ENCODE measurements at regions not wholly inside any gene's neighbourhood (a gene's known extent, or its start where the extent isn't known, plus 50 kb on each side); places are given as distances from the start of the nearest gene placed in this dataset.

- Histone ChIP-seq H2BK15ac (ENCODE audit: low read length) (peak overlapping the region; percentile 84; the same call in 1 of the 2 replicates), H3K27me3 (replicated peaks in 1 of 4; ENCODE audit: control insufficient read depth in 3 of 4, extremely low read depth in 1 of 4, insufficient read depth in 3 of 4, low read length in 3 of 4) (no peaks in the 10 kb centered on the region), H3K18ac (ENCODE audit: extremely low read depth, low read length) (no peak overlapping the region), H3K79me2 (ENCODE audit: control insufficient read depth in 1 of 2, insufficient read depth in 2 of 2, low read length in 2 of 2) (no peaks in the 10 kb centered on the region), H3K23me2 (ENCODE audit: low read depth, low read length) (no peaks in the 10 kb centered on the region), H3K27ac (ENCODE audit: low read depth, low read length) (no peak overlapping the region), H3K23ac (ENCODE audit: insufficient read length) (no peak overlapping the region), H4K8ac (ENCODE audit: extremely low read depth, insufficient read depth, low read length) (no peak overlapping the region), H4K91ac (replicated peaks; ENCODE audit: insufficient read length, low read length) (peak overlapping the region; percentile 35), H2AK5ac (ENCODE audit: low read depth, low read length) (peak overlapping the region; percentile 24; the same call in 1 of the 2 replicates), H3K79me1 (ENCODE audit: low read depth, low read length) (no peaks in the 10 kb centered on the region), H3K14ac (ENCODE audit: insufficient read length) (no peak overlapping the region), H3K4me1 (replicated peaks in 1 of 4; ENCODE audit: control insufficient read depth in 3 of 4, insufficient read depth in 4 of 4, low read length in 3 of 4) (peaks cover 4 to 17% (median 9%) of the 10 kb centered on the region in 4 experiments), H3K4me3 (ENCODE audit: extremely low read depth in 1 of 4, insufficient read depth in 2 of 4, low read depth in 3 of 4, low read length in 4 of 4) (no peak overlapping the region), H2BK5ac (ENCODE audit: low read depth, low read length) (peak overlapping the region; percentile 46; the same call in 1 of the 2 replicates), H3K56ac (replicated peaks; ENCODE audit: insufficient read length, low read depth, low read length) (no peak overlapping the region), H3K4ac (replicated peaks; ENCODE audit: insufficient read length, low read depth, low read length) (no peak overlapping the region), H3K9me3 (ENCODE audit: insufficient read depth in 2 of 2, low read depth in 1 of 2, low read length in 1 of 2) (no peaks in the 10 kb centered on the region), H3K36me3 (ENCODE audit: control insufficient read depth in 2 of 4, insufficient read depth in 4 of 4, low read length in 3 of 4) (no peaks in the 10 kb centered on the region; a peak in 1 of 8 replicates), H2BK20ac (ENCODE audit: low read length) (peak overlapping the region; percentile 51), H3K9ac (replicated peaks in 1 of 4; ENCODE audit: extremely low read depth in 1 of 4, low read depth in 3 of 4, low read length in 3 of 4) (no peak overlapping the region), H3K4me2 (ENCODE audit: insufficient read depth in 1 of 2, low read depth in 2 of 2, low read length in 2 of 2) (no peak overlapping the region), H4K5ac (ENCODE audit: insufficient read length, low read depth, low read length) (no peak overlapping the region), H2BK12ac (ENCODE audit: low read depth, low read length) (peak overlapping the region; percentile 27), H4K20me1 (replicated peaks in 1 of 2; ENCODE audit: control insufficient read depth in 1 of 2, insufficient read depth in 2 of 2, low read length in 2 of 2) (no peaks in the 10 kb centered on the region), H2BK120ac (replicated peaks; ENCODE audit: low read depth, low read length) (no peak overlapping the region), H2AFZ (ENCODE audit: low read length) (no peak overlapping the region)
- ChIA-PET POLR2A (ENCODE audit: partially characterized antibody) (no interaction called here), CTCF (ENCODE audit: partially characterized antibody) (interaction anchor here (0.9 to 7.6 kb wide), 8 partner anchors 11 to 354 kb away, joined by 3 to 114 read pairs (median 4); partner anchors contain the start of gene ADRB2)
- DNase-seq (ENCODE audit: low read depth in 1 of 2, low spot score in 2 of 2), result no peak
- 92% methylated on average over 8 of the region's 8 CpGs; no CpG with 5 or more reads in 1 of the 2 experiments for WGBS, 2 experiments (ENCODE audit: extremely low coverage in 1 of 2, insufficient coverage in 1 of 2, insufficient read length in 1 of 2, insufficient replicate concordance in 2 of 2, low coverage in 1 of 2, low lambda C conversion rate in 2 of 2, missing lambda C conversion rate in 1 of 2)
- TF ChIP-seq E2F6 (IDR thresholded peaks at IDR 0.05) (peak; percentile 63), CBX8 (IDR thresholded peaks at IDR 0.05; ENCODE audit: borderline replicate concordance, low read depth, low read length) (no peak)
- FAIRE-seq, result no peak
These were observed 84.4 kb downstream of the ADRB2 start for GRCh38 chr5:148910686-148911361.

Measured in H1 (cell line).